ENCODE measurements at regions not wholly inside any gene's neighbourhood (a gene's known extent, or its start where the extent isn't known, plus 50 kb on each side); places are given as distances from the start of the nearest gene placed in this dataset.

DNA sequence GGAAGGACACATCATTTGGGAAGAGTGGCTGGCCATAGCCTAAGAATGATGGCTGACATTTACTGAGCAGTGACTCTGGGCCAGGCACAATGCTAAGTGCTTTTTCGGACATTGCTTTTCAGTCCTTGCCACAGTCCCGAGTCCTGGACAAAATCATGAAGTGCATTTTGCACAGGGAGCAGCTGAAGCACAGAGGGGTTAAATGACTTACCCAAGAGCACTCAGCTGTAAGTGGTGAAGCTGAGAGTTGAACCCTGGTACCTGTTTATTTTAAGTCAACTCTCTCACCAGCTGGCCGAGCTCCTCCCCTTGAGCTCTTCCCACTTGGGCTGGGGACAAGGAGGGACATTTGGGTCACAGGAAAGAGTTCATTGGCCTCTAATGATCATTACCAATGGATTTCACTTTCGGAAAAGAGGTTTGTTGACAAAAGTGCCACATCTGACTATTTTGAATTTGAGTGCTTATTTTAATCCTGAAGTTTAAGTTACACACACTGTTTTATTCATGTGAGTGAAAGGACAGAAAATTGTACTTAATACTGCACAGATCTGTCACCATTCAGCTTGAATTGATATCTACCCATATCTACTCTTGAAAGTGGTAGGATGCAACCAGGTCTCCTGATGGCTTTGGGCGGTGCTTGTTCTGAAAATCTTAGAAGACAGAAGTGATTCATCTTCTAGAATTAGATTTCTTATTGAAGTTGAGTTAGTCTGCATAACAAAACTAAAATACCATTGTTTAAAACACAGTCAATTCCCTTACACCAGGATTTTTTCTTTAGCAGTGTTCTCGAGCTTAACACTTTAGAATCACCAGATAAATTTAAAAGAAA is 368.7 kb upstream of the PROK2 start:
- Mint-ChIP-seq H3K4me3 (no peak overlapping the region), H3K36me3 (ENCODE audit: low read depth) (no peaks in the 10 kb centered on the region), H3K4me1 (peaks cover 2% of the 10 kb centered on the region), H3K27ac (no peak overlapping the region), H3K27me3 (ENCODE audit: insufficient read depth) (peaks cover 2% of the 10 kb centered on the region), H3K9me3 (peaks cover 9% of the 10 kb centered on the region)
- 97 to 98% methylated on average over 4 to 6 of the region's 6 CpGs for WGBS, 2 experiments (ENCODE audit: insufficient coverage in 1 of 2, insufficient read length in 1 of 2)
- Histone ChIP-seq H3K36me3 (ENCODE audit: control insufficient read depth, insufficient read depth, low read length) (no peaks in the 10 kb centered on the region), H3K4me3 (ENCODE audit: low read length) (no peak overlapping the region), H3K9ac (ENCODE audit: extremely low read depth, low read length, poor library complexity, severe bottlenecking) (no peak overlapping the region), H3K27ac (ENCODE audit: low read depth, low read length) (no peak overlapping the region), H3K4me1 (ENCODE audit: control insufficient read depth, insufficient read depth, low read length) (no peaks in the 10 kb centered on the region), H3K27me3 (ENCODE audit: control insufficient read depth, insufficient read depth, low read length, poor library complexity, severe bottlenecking) (no peaks in the 10 kb centered on the region), H3K9me3 (ENCODE audit: control insufficient read depth, low read length) (peaks cover 8% of the 10 kb centered on the region)
- TF ChIP-seq, protein P1, sequence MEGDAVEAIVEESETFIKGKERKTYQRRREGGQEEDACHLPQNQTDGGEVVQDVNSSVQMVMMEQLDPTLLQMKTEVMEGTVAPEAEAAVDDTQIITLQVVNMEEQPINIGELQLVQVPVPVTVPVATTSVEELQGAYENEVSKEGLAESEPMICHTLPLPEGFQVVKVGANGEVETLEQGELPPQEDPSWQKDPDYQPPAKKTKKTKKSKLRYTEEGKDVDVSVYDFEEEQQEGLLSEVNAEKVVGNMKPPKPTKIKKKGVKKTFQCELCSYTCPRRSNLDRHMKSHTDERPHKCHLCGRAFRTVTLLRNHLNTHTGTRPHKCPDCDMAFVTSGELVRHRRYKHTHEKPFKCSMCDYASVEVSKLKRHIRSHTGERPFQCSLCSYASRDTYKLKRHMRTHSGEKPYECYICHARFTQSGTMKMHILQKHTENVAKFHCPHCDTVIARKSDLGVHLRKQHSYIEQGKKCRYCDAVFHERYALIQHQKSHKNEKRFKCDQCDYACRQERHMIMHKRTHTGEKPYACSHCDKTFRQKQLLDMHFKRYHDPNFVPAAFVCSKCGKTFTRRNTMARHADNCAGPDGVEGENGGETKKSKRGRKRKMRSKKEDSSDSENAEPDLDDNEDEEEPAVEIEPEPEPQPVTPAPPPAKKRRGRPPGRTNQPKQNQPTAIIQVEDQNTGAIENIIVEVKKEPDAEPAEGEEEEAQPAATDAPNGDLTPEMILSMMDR (conservative IDR thresholded peaks at IDR 0.05): no peak
- DNase-seq: no peak

DNA sequence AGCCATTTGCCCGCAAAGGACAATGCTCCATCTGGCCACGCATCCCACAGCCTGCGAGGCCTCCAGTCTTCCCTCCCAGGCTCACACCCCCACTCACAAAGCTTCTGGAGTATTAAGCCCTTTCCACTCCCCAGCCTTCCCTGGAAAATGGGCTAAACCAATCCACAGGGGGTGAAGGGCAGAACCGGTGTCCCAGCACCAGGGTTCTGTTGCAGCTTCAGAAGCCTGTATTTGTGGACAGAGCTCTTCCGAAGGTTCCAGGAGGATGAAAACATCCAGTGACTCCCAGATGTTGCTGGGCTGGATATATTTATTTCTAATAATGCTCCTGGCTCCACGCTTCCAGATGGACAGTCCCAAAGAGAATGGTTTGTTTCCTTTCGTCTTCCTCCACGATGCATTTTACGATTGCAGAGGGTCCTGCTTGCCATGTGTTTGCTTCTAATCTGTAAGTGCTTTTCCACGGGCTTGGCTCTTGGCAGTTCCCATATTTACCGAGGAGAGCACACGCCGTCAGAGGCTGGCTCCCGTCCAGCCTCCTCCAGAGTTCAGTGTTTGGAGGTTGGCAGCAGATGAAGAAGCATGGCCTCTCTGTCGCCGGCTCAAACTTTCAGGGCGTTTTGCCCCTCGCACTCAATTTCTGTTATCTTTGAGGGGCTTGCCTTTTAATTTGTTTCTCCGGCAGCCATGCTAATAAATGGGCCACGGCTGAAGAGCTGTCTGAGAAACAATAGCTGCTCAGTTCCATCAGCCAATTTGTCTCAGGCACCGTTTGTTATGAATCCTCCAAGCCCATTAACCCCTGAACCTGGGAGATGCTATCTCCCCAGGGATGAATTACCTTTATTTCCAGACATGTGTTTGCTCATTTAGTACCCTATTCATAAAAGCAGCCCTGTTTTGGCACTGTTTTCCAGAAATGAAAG is 367.9 kb upstream of the PROK2 start:
- H3K4me3 ChIP-seq (ENCODE audit: low read length): no peak overlapping the region
- H3K27ac Mint-ChIP-seq: no peak overlapping the region
- H3K36me3 Mint-ChIP-seq (ENCODE audit: low read depth): no peaks in the 10 kb centered on the region
- TF ChIP-seq, protein P1 (conservative IDR thresholded peaks at IDR 0.05): no peak
- H3K4me1 ChIP-seq (ENCODE audit: control insufficient read depth, insufficient read depth, low read length): no peaks in the 10 kb centered on the region
- peaks cover 8% of the 10 kb centered on the region for H3K9me3 ChIP-seq (ENCODE audit: control insufficient read depth, low read length)
- no peak overlapping the region for H3K4me3 Mint-ChIP-seq
- WGBS, 2 experiments (ENCODE audit: insufficient coverage in 1 of 2, insufficient read length in 1 of 2): 89 to 94% methylated on average over 19 to 21 of the region's 21 CpGs
- peaks cover 2% of the 10 kb centered on the region for H3K27me3 Mint-ChIP-seq (ENCODE audit: insufficient read depth)
- H3K4me1 Mint-ChIP-seq: peaks cover 2% of the 10 kb centered on the region
- no peaks in the 10 kb centered on the region for H3K36me3 ChIP-seq (ENCODE audit: control insufficient read depth, insufficient read depth, low read length)
- H3K27me3 ChIP-seq (ENCODE audit: control insufficient read depth, insufficient read depth, low read length, poor library complexity, severe bottlenecking): no peaks in the 10 kb centered on the region
- peaks cover 17% of the 10 kb centered on the region for H3K9me3 Mint-ChIP-seq
- H3K27ac ChIP-seq (ENCODE audit: low read depth, low read length): peak overlapping the region; percentile 77
- DNase-seq: no peak
- H3K9ac ChIP-seq (ENCODE audit: extremely low read depth, low read length, poor library complexity, severe bottlenecking): no peak overlapping the region

DNA sequence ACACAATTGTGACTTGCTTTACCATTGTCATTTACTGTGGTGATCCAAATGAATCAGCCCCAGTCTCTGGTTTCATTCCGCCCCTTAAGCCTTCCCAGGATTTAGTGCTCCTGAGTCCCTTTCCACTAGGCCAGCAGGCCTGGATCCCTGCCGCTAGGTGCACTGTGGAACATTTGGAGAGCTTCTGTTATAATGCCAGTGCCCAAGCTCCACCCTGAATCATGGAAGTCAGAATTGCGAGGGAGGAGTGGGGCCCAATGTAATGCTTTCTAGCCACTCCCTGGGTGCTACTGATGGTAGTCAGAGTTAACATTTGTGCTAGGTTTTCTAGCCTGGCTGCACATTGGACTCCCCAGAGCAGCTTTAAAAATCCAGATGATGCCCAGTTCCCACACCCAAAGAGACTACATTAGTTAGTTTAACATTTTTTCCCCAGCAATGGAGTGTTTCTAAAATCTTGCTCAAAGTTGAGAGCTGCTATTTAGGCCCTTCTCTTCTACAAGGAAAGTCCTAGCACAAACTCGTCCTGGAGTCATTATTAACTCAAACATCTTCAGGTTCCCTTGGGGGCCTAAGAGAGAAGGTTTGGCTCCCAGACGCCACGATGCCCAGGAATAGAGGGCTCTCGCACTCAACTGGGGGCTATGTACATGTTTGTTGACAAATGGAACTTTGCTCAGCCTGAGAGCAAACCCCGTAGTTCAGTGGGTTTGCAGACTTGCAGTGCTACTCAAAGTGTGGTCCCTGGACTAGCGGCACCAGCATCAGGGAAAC is 366.7 kb upstream of the PROK2 start:
- Histone ChIP-seq H3K4me1 (ENCODE audit: control insufficient read depth, insufficient read depth, low read length) (no peaks in the 10 kb centered on the region), H3K4me3 (ENCODE audit: low read length) (no peak overlapping the region), H3K9me3 (ENCODE audit: control insufficient read depth, low read length) (peaks cover 8% of the 10 kb centered on the region), H3K9ac (ENCODE audit: extremely low read depth, low read length, poor library complexity, severe bottlenecking) (no peak overlapping the region), H3K27me3 (ENCODE audit: control insufficient read depth, insufficient read depth, low read length, poor library complexity, severe bottlenecking) (no peaks in the 10 kb centered on the region), H3K27ac (ENCODE audit: low read depth, low read length) (no peak overlapping the region), H3K36me3 (ENCODE audit: control insufficient read depth, insufficient read depth, low read length) (no peaks in the 10 kb centered on the region)
- Mint-ChIP-seq H3K27me3 (ENCODE audit: insufficient read depth) (peaks cover 2% of the 10 kb centered on the region), H3K4me3 (no peak overlapping the region), H3K36me3 (ENCODE audit: low read depth) (no peaks in the 10 kb centered on the region), H3K4me1 (peaks cover 2% of the 10 kb centered on the region), H3K9me3 (peaks cover 17% of the 10 kb centered on the region), H3K27ac (no peak overlapping the region)
- TF ChIP-seq, protein P1 (conservative IDR thresholded peaks at IDR 0.05): no peak
- no peak for DNase-seq
- WGBS, 2 experiments (ENCODE audit: insufficient coverage in 1 of 2, insufficient read length in 1 of 2): 94 to 99% methylated on average over 9 of the region's 9 CpGs
